Right hindlimb (tissue), 1 donor: ENCODE measurements at regions not wholly inside any gene's neighbourhood (a gene's known extent, or its start where the extent isn't known, plus 50 kb on each side); places are given as distances from the start of the nearest gene placed in this dataset.
"Not testable (repeated sequence)": the region's sequence is repeated elsewhere in the genome, so short reads cannot be mapped to it uniquely, and the experiment has no call there.

Experiments used
- DNase-seq: peaks from one replicate; pipeline ENCODE4 v3.0.0-alpha.2; 2018

DNA sequence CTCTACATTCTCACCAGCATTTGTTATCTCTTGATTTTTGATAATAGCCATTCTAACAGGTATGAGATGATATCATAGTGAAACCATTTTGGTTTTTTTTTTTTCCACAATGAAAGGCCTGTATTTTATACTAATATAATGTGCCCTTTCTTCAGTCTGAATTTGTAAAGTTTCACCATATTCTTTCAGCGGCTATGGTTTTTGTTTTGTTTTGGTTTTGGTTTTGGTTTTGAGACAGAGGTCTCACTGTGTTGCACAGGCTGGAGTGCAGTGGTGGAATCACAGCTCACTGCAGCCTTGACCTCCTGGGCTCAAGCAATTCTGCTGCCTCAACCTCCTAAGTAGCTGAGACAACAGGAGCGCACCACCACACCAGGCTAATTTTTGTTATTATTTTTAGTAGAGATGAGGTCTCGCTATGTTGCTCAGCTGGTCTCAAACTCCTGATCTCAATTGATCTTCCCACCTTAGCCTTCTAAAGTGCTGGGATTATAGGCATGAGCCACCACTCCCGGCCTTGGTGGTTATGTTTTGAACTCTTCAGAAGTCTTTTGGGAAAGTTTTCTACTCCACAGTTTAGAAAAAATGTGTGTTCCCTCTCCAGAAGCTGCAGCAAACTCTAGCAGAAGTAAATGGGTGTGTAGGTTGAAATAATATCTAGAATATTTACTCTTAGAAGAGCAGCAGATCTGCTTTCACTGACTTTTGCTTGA is 110.2 kb upstream of the UMPS start:
- no peak for DNase-seq

DNA sequence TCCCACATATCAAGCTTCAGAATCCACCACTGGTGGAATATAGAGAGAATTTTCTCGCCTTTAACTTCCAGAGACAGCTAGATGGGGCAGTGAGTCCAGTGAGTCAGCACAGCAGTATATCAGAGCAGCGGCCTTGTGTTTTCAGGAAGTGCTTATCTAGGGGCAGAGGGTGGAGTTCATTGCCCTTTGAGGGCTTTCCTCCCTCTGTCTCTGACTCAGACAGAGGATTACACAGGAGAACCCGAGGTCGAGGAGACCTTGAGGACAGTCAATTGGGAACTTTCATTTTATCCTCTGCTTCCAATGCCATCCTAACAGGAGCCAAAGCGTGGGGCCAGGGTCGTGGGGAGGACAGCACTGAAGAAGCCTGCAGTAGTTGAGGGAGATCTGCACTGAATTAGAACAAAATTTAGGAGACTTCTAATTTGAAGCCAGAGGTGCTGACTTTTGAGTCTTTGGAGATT is 109.6 kb upstream of the UMPS start:
- DNase-seq, result no peak

DNA sequence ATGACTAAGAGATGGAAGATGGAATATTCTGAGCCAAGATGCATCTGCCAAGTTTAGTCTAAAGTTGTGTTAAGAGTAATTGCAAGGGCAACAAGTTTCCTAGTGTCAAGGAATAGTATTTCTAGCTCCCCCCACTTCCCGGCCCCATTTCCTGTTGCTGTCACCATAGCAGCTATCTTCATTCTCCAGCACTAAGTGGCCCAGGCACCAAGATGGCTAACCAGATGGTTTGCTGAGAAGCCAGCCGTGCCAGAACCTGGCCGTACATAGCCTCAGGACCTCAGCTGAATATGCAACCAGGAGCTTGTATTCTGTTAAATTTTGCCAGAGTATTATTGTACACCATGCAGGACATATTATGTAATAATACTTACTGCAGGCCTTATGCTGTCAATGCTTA is 108.8 kb upstream of the UMPS start:
- DNase-seq, result no peak

DNA sequence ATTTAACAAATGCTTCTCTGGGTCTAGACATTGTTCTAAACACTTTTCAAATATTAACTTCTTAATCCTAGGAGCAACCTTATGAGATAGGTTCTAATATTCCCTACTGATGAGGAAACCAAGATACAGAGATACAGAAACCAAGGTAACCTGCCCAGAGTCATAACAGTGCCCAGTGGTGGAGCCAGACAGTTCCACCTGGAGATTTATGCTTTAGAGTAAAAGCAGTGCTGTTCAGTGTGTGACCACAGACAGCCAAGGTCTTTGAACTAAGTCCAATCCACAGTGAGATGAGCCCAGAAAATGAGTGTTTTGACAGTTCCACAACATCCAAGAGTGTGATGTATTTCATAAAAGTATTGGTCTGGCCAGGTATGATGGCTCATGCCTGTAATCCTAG is 105.2 kb upstream of the UMPS start:
- no peak for DNase-seq

DNA sequence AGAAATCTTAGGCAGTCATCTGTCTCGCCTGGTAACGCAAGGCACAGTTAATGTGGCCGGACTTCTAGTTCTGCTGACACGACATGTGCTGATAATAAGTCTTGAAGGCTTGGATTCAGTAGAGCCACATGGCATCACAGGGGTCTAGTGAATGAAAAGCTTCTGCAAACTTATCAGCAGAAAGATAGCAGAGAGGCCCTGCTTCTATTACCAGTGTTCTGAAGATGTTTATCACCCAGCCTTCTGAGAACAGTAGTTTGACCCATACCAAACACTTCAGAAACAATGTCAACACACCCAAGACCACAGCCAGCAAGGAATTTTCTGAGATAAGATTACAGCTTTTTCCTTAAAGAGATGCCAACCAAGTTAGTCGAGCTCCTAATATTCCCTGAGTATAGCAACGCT is 102.7 kb upstream of the UMPS start:
- DNase-seq, result no peak

DNA sequence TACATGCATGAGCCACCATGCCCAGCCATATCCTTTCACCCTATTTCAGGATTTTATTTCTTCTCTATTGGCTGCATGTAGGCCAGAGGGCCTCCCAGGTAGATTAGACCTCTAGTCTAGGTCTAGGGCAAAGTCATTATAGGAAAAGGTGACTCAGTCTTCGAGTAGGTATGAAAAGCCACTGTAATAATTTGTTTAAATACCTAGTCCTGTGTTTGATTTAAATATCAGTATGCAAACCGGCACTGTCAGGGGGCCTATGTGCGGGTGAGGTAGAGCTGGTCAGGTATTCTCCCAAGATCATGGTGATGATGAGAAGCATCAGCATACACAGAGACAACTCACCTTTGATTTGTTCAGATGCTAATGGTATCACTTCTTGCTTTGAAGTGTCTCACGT is 101.4 kb upstream of the UMPS start:
- DNase-seq, result no peak

DNA sequence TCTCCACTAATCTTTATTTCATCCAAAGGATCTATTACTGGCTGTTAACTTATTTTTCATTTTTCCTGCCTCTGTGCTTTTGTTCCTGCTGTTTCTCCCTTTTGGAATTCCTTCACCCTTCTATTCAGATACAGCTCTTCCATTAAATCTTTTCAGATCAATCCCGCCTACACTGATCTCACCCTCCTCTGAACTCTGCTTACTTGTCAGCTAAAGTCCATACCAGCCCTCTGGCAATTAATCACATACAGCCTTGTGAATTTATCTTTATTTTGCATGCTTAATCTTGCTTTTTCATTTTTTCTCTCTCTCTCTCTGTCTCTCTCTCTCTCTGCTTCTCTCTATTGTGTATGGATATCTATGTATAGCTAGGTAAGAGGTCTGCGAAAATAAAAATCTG is 100.8 kb upstream of the UMPS start:
- DNase-seq, result no peak

DNA sequence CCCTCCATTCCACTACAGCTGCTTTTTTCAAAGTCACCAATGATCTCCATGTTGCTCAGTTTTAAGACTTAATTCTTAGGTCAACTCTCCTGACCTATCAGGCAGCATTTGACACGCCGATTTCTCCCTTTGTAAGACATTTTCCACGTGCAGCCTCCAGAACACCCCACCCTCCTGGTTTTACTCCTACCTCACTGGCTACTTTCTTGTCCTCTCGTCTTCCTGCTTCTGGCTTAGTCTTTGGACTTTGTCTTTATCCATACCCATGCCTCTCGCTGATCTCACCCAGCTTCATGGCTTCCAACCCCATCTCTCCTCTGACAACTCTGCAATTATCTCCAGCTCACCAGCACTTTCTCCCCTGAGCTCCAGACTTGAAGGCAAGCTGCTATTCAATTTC is 99.3 kb upstream of the UMPS start:
- DNase-seq, result no peak

DNA sequence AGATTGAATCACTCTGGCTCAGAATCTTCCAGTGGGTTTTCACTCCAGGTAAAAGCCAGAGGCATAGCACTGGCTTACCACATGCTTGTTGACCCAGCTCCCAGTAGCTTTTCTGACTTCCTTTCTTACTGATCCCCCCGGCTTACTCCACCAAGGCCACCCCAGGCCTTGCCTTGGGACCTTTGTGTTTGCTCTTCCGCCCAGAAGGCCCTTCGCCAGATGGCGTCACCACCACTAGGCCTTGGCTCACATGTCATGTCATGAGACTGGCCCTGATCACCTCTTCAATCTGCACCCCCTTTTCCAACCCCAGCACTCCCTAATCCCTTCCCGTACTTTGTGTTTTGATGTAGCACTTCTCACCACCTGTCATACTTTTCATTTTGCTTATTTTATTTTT is 98.5 kb upstream of the UMPS start:
- DNase-seq, result no peak

DNA sequence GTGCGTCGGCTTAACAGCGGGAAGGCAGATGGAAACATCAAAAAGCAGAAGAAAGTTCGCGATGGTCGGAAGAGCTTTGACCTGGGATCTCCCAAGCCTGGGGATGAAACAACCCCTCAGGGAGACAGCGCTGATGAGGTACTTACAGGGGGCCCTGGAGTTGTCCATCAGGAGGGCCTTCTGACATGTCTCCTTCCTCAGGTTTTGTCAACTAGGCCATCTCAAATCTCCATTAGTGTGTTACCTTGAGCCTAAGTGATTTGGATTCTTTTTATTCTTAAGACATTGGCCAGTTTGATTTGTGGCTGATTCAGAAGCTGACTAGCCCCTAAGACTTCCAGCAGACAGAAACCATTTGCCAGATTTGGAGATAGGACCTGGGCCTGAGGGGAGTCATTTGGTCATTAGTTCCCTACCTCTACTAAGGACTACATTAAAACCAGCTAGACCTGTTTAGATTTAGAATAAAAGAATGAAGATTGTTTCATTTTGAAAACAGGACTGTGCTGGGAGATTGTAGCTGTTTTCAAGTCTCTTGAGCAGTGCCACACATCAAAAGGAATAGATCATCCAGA is 97.6 kb upstream of the UMPS start:
- DNase-seq, result no peak

DNA sequence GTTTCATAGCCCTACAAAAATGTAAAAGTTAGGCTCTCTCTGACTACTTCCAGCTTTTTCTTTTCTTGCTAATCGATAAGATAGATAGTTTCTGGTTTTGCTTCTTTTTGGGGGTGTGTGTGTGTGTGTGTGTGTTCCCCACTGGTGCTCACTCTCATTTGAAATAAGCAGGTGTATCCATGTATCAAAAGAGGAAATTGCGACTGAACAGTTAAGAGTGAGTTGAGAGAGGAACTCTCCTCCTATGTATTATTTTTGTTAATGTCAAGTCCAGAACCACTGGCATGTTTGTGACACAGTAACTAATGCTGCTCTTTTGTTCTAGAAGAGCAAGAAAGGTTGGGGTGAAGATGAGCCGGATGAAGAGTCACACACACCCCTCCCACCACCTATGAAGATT is 96.7 kb upstream of the UMPS start:
- no peak for DNase-seq

DNA sequence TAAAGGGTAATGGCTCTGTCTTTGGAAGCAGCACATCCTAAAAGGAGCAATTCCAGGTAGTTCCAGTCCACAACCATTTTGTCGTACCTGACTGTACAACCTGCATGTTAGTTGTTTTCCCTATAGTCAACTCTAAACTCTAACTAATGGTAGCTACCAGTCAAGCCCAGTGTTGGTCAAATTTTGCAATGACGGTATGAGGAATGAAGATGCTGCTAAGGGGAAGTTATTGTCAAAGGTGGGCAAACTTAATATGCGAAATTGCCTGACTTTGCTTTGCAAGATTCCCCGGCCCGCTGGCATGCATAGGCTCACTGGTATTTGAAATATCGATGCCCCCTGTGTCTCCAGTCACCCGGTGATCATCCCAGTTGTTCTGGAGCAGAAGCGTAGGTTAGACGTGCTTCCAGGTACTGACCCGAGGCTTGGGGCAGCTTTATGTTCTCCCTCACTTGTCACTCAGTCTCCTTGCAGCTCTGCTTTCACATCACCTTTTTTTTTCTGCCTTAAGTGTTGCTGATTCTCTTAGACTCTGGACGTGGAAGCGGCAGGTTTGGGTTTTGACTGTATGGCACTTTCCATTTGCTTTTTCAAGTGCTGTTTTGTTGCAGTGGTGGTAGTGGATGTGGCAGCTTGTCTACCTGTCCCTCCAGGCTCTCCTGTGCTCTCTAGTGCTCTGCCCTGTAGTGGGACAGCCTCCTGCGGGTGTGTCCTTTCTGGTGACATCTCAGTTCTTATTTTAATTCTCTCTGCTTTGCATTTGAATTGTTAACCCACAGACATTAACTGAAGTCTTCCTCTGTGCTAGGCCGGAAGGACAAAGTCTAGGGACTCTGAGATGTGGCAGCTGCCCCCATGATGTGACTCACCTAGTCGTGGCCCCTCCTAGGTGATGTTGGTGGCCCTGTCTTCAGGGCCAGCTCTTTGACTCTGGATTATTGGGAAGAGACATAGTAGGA is 95.8 kb upstream of the UMPS start:
- no peak for DNase-seq

DNA sequence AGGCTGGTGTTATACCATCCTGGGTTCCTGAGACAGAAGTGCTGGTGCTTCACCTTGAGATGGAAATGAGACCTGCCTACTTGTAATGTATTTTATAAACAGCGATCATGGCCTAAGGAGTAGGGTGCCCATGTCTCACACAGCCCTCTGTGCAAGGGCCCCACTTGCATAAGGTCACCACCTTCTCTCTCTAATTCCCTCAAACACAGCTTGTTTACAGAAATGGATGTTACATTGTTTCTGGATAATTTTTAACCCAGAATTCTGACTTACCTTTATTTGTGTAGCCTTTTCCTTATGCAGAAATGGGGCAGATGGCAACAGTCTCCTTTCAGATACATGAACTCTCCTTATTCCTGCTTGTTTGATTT is 95.1 kb upstream of the UMPS start:
- no peak for DNase-seq

DNA sequence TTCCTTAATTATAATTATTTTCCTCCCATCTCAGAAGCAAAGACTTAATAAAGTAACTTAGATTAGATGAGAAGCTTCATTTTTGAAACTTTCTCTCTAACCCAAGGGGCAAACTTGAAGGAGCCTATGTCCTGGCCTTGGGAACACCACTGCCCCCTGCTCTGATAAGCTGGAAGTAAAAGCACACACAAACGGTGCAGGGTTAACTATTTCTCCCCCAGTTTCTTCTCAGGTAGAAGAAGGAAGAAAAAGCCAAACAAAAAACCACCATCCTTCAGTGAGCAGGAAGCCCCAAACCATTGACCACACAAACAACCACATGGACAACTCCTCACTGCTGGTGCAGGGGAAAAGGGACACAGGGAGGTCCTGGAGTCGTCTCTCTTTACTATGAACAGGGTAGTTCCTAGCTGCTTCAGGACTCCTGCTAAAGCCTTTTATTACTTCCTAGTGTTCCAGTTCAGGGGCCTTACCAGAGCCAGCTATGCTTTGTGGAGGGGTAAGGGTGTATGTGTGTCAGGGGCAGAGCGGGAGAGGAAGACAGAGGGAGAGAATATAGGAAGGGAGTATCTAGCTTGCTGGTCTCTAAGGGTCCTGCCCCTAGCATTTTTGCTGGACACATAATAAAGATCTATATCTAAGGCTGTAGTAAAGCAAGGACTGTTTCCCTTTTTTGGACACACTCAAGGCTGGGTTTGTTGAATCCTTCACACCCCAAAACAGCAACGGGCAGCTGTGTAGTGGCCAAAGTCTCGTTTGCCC is 94.0 kb upstream of the UMPS start:
- no peak for DNase-seq

DNA sequence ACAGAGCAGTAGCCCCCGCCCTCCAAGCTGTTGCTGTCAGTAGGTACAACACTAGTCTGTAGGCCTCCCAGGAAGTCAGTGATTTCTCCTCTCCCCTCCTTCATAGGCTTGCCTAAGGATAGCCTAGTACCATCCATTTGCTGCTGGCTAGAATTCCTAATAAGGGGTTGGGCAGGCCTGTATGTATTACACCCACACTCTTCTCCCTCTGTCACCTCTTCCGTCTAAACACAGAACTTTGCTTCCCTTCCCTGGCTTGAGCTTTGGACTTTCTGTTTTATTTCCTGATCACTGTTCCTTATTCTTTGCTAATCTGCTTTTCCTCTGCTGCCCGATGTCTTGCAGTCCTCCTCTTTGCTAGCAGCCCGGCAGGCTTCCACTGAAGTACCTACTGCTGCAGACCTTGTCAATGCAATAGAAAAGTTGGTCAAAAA is 93.4 kb upstream of the UMPS start:
- DNase-seq, result no peak

DNA sequence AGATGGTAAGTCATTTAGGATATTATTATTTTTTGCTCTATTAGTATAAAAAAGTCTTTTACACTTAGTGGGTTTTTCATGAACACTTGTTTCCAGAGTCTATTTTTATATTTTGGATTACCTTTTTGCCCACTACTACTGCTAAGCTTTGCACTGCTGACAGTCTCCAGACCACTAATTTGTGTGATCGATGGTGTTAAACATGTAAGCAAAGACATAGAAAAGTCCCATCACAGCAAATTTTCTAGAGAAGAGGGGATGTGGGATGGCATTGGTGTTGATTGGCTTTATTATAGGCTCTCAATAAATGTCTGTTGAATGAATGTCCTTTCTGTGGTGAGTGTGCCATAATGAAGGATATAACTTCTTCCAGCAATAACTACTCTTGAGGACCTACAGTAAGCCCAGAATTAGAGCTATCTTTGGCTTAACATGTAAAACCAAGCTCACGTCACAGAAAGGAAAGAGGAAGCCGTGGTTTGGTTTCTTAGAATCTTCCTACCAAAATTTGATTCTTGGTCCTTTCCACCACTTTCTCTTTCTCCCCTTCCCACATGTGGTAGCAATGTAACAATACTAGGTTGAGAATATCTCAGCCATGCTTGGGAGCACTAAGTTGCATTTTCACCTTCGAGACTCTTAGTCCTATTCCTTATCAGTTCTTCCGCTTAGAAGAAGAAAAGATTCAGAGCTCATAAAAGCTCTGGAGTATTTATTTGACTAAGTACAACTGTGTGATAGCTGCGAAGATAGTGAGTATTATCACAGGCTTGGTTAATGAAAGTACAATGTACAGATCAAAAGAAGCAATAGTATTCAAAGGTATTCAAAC is 90.6 kb upstream of the UMPS start:
- no peak for DNase-seq

DNA sequence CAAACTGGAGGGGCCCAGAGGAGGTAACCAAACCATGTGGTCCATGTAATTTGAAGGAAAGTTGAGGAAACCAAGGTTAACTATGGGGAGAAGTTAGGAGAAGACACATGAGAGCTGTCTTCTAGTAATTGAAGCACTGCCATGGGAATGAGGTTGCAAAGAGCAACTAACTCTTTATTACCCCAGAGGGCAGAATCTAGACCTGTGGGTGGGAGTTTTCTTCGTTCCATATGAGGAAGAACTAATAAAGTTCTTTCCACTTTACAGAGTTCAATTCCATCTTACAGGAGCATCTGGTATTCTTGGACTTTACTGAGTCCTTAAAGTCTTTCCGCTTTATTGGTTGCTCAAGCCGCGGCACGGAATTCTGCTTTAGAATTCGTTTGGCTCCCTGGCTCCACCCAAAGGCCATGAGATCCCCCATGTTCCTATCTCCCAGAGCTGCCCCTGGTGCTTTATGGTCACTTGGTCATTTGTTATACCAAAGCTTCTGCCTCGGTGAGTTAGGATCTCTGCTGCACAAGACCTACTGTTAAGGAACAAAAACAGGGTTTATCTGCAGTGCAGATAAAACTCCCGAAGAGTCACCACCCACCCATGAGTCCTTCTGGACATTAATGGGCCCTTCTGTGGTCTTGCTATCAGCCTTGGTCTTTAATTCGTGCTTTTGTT is 89.5 kb upstream of the UMPS start:
- no peak for DNase-seq

DNA sequence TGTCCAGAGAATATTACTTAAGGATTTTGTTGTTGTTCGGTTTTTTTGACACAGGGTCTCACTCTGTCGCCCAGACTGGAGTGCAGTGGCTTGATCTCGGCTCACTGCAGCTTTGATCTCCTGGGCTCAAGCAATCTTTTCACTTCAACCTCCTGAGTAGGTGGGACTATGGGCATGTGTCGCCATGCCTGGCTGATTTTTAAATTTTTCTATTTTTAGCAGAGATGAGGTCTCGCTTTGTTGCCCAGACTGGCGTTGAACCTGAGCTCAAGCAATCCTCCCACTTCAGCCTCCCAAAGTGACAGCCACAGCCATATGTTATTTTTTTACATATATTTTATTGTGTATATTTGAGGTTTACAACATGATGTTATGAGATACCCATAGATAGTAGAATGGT is 86.8 kb upstream of the UMPS start:
- DNase-seq, result no peak

DNA sequence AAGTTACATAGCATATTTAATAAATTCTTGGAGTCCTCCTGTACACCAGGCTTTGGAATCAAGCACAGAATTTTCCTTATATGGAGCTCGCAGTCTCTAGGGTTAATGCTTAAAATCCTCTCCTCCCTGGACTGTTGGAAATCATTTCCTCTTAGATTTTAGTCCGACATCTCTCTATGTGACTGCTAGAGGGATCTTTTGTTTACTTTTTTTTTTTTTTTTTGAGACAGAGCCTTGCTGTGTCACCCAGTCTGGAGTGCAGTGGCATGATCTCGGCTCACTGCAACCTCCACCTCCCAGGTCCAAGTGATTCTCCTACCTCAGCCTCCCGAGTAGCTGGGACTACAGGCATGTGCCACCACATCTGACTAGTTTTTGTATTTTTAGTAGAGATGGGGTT is 84.1 kb upstream of the UMPS start:
- DNase-seq, result not testable (repeated sequence)

DNA sequence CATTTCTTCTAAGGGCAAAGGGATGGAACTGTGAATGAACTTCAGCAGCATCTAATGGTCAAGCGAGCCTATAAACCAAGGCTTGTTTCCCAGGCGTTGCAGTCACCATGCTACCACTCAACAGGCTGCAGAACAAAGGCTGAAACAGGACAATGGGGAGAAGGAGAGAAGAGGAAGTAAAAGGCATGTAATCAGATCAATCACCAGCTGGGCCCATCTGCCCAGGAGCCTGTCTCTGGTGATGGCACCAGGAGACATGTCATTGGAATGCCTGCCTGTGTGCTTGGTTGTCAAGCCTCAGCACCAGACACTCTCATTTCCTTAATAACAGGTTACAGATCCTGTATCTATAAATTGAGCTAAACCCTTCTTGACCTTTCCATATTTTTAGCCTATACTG is 81.7 kb upstream of the UMPS start:
- no peak for DNase-seq

DNA sequence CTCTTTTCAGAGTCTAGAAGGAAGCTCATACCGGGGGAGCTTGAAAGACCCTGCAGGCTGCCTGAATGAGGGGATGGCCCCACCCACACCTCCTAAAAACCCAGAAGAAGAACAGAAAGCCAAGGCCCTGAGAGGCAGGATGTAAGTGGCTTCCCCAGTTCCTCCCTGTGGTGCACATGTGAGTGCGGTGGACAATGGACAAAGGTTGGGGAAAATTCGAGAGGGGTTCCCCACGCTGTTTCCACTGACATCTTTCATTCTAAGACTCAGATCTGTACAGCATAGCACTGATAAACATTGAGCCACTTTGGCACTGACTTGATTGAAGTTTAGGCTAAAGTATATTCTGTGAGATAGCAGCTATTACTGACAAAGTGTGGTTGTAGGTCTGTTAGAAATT is 79.5 kb upstream of the UMPS start:
- DNase-seq, result no peak

DNA sequence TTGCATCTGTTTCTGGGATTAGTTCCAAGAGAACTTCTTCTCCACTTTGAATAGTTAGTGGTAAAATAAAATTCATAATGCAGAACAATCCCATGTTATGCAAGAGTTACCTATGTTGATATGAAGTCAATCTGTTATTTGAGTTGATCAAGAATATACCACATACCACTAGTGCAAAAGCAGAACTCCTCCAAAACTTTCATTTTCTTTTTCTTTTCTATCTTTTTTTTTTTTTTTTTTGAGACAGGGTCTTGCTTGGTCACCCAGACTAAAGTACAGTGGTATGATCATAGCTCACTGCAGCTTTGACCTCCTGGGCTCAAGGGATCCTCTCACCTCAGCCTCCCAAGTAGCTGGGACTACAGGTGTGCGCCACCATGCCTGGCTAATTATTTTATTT is 78.8 kb upstream of the UMPS start:
- DNase-seq, result not testable (repeated sequence)
